ENCODE measurements at regions not wholly inside any gene's neighbourhood (a gene's known extent, or its start where the extent isn't known, plus 50 kb on each side); places are given as distances from the start of the nearest gene placed in this dataset.

DNA sequence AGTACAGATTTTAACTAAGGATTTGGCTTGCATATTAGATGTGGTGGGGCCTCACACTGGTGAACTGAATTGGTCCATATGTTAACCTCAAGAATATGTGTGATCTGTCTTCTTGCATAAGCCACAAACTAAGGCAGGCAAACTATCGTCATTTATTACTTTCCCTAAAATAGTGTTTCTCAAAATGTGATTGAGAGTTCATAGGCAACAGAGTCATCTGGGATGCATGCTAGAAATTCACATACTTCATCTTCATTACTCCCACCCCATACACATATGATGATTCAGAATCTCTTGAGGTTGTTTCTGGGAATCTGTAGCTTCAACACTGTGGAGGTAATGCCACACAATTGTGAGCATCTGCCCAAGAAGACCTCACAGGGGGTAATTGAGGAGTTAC lies 822.8 kb upstream of the CDH2 start:
- SMC1A ChIA-PET (ENCODE audit: uncharacterized antibody, unreplicated experiment) = no interaction called here
- no peak for DNase-seq (ENCODE audit: low read depth, low spot score)
- intact Hi-C loops (cut with micrococcal nuclease; ENCODE audit: unreplicated experiment) = no loop called here
- BruUV-seq (replicated peaks) = no TSS peak
- POLR2A ChIA-PET = no interaction called here
- Histone ChIP-seq H3K9me3 (replicated peaks; ENCODE audit: control insufficient read depth, insufficient read depth, low read length) (no peaks in the 10 kb centered on the region), H3K36me3 (ENCODE audit: control insufficient read depth in 2 of 2, insufficient read depth in 2 of 2, low read length in 1 of 2) (no peaks in the 10 kb centered on the region), H3K4me2 (ENCODE audit: control insufficient read depth, insufficient read depth) (no peak overlapping the region), H3K79me2 (ENCODE audit: control insufficient read depth, insufficient read depth, low read length) (no peaks in the 10 kb centered on the region), H3K9ac (ENCODE audit: control insufficient read depth, insufficient read depth, low read length) (no peak overlapping the region), H3K4me3 (no peak overlapping the region), H2AFZ (ENCODE audit: control insufficient read depth, low read depth, low read length) (no peak overlapping the region), H3K27me3 (replicated peaks in 1 of 2; ENCODE audit: control insufficient read depth in 2 of 2, insufficient read depth in 2 of 2, low read length in 1 of 2) (no peaks in the 10 kb centered on the region), H4K20me1 (ENCODE audit: control insufficient read depth, insufficient read depth) (no peaks in the 10 kb centered on the region), H3K4me1 (ENCODE audit: control insufficient read depth, insufficient read depth, low read length) (no peaks in the 10 kb centered on the region), H3K27ac (ENCODE audit: control insufficient read depth, insufficient read depth) (no peak overlapping the region)
- CTCF ChIA-PET = no interaction called here
- in situ Hi-C loops (cut with MboI) = no loop called here
- RAD21 ChIA-PET (ENCODE audit: unreplicated experiment) = no interaction called here
- no peak for FAIRE-seq
- no peak for ATAC-seq
- TF ChIP-seq BHLHE40 (IDR thresholded peaks at IDR 0.05; ENCODE audit: borderline replicate concordance in 1 of 2, low read depth in 2 of 2, low read length in 1 of 2) (no peak), ZBTB33 (IDR thresholded peaks at IDR 0.05) (no peak), TBL1XR1 (IDR thresholded peaks at IDR 0.05; ENCODE audit: low read depth, low read length) (no peak), BRCA1 (IDR thresholded peaks at IDR 0.05; ENCODE audit: low read depth, low read length) (no peak), CUX1 (IDR thresholded peaks at IDR 0.05; ENCODE audit: insufficient replicate concordance, low read depth, low read length) (no peak), SREBF1 (IDR thresholded peaks at IDR 0.05; ENCODE audit: low read length) (no peak), NFXL1 (IDR thresholded peaks at IDR 0.05; ENCODE audit: borderline replicate concordance) (no peak), HSF1 (IDR thresholded peaks at IDR 0.05; ENCODE audit: low read depth, low read length) (no peak), ZNF622 (IDR thresholded peaks at IDR 0.05) (no peak), ASH2L (IDR thresholded peaks at IDR 0.05; ENCODE audit: borderline replicate concordance, low read depth) (no peak)
- TF ChIP-seq, protein P1, sequence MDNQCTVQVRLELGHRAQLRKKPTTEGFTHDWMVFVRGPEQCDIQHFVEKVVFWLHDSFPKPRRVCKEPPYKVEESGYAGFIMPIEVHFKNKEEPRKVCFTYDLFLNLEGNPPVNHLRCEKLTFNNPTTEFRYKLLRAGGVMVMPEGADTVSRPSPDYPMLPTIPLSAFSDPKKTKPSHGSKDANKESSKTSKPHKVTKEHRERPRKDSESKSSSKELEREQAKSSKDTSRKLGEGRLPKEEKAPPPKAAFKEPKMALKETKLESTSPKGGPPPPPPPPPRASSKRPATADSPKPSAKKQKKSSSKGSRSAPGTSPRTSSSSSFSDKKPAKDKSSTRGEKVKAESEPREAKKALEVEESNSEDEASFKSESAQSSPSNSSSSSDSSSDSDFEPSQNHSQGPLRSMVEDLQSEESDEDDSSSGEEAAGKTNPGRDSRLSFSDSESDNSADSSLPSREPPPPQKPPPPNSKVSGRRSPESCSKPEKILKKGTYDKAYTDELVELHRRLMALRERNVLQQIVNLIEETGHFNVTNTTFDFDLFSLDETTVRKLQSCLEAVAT (IDR thresholded peaks at IDR 0.05) = no peak
- WGBS (ENCODE audit: insufficient coverage, insufficient replicate concordance, low lambda C conversion rate, missing lambda C conversion rate) = 0% methylated on average over 1 of the region's 1 CpG
